ENCODE measurements at regions not wholly inside any gene's neighbourhood (a gene's known extent, or its start where the extent isn't known, plus 50 kb on each side); places are given as distances from the start of the nearest gene placed in this dataset.

GRCh38 chr7:42690794-42691639 lies 220.9 kb downstream of the C7orf25 start:
- TF ChIP-seq POLR2A (IDR thresholded peaks at IDR 0.05) (no peak), CTCF (IDR thresholded peaks at IDR 0.05) (peak in 1 of 7 experiments; percentile 17)

Data from body of pancreas (tissue), 4 donors.